HG03571 (cell line): ENCODE measurements at regions not wholly inside any gene's neighbourhood (a gene's known extent, or its start where the extent isn't known, plus 50 kb on each side); places are given as distances from the start of the nearest gene placed in this dataset.
"Not testable (repeated sequence)": the region's sequence is repeated elsewhere in the genome, so short reads cannot be mapped to it uniquely, and the experiment has no call there.

Experiments
- ATAC-seq: cut with Tn5 transposase; IDR thresholded peaks from one replicate; pipeline ENCODE4 v1.9.1; 2021; ENCODE audit not compliant: unreplicated experiment

DNA sequence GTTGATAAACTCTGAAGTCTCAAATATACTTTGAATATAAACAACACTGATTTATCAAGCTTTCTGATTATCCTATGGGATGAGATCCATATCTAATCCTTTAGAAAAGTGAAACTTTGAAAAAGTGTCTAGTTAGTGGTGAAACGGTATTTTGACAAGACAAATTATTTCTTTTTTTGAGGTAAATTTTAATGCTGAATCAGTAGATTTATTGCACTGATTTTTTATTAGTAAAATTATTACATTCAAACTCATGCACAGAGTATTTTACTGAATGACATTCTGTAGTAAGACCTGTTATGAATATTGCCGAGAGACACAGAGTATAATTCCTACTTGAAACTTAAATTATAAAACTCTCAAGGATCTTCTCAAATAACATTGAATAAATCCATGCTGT, 679.1 kb upstream of the SPRY2 start:
- ATAC-seq, result no peak

GRCh38 chr13:81018936-81019335, 678.0 kb upstream of the SPRY2 start:
- ATAC-seq, result no peak

GRCh38 chr13:81017513-81018152, 676.7 kb upstream of the SPRY2 start:
- ATAC-seq, result peak; percentile 61

DNA sequence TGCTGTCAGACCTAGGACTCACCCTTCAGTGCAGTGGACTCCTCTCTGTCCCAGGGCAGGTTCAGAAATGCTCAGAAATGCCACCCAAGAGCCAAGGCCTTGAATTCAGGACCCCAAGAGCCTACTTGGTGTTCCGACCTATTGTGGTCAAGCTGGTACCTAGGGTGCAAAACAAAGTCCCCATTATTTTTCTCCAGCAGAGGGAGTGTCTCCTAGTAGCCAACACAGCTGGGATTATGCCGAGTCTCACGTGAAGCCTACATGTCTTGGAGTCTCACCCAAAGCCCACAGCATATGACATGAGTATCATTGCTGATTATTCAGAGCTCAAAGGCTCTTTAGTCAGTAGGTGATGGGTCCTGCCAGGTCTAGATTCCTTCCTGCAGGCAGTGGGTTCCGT, 671.1 kb upstream of the SPRY2 start:
- ATAC-seq, result no peak

DNA sequence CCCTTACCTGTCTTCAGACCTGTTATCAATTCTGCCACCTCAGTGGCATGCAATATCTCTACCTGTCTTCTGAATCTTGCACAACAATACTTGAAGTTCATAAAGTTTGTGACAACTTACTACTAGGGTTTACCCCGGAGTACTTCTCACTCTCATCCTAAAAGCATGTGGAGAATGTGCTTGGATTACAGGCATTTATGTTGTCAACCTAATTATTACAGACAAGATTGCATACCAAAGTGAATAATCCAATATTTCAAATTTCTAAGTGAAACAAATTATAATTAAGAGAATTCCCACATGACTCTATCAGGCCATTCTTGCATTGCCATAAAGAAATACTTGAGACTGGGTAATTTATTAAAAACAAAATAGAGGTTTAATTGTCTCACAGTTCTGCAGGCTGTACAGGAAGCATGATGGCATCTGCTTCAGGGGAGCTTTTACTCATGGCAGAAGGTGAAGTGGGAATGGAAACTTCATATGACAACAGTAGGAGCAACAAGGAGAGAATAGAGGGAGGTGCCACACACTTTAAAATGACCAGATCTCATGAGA, 661.0 kb upstream of the SPRY2 start:
- no peak for ATAC-seq

DNA sequence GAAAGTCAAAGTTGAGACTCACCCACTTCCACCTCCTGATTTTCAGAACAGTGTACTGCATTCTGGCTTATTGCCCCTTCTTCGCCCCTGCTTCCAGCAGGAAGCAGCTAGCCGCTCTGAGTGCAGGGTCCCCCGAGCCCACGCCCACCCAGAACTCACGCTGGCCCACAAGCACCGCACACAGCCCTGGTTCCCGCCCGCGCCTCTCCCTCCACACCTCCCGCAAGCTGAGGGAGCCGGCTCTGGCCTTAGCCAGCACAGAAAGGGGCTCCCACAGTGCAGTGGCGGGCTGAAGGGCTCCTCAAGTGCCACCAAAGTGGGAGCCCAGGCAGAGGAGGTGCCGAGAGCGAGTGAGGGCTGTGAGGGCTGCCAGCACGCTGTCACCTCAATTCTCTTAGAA, 657.7 kb upstream of the SPRY2 start:
- ATAC-seq, result not testable (repeated sequence)

DNA sequence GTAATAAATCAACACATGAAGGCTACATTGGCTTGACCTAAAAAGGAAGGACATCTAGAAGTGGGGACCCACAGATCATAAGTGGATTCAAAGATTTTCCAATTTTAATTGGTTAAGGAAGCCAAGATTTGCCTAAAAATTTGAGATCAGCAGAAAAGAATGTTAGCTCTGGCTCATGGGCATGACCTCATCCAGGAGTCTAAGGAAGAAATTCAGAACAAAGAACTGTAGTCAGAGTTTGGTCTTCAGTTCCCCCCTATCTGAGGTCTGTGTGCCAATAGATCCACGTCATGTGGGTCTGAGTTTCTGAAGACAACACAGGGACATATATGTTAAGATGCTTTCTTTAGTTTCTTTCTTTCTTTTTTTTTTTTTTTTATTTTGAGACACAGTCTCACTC, 648.8 kb upstream of the SPRY2 start:
- no peak for ATAC-seq

- ATAC-seq, result no peak
These were observed 648.3 kb upstream of the SPRY2 start for GRCh38 chr13:80989241-80989640.

DNA sequence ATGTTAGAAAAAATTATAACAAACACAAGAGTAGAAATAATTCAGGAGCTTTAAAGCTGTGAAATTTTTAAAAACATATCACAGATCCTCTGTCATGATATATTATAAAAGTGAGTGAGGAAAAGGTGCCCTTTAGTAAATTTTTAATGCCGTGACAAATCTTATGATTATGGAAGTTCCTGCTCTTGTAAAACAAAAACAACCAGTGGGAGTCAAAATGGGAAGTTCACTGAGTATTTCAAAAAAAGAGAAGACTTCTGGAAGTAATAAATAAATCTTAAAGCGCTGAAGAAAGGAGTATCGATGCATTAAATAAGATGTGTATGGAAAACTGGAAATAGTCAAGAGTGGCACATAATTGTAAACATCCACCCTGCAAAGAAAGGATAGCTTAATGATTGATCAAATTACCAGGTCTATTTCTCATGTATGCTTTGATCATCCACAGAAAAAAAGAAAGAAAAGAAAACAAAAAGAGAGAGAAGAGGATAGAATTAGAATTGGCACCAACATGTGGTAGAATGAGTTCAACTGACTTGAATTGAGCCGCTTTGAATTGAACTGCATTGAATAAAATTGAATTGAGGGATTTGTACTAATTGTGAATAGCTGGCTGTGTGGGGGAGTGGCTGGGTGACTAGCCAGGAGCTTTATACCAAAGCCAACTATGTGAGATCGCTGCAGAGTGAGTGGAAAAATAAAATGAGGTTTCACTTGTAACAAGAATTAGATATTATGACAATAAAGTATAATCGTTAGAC, 647.6 kb upstream of the SPRY2 start:
- no peak for ATAC-seq

DNA sequence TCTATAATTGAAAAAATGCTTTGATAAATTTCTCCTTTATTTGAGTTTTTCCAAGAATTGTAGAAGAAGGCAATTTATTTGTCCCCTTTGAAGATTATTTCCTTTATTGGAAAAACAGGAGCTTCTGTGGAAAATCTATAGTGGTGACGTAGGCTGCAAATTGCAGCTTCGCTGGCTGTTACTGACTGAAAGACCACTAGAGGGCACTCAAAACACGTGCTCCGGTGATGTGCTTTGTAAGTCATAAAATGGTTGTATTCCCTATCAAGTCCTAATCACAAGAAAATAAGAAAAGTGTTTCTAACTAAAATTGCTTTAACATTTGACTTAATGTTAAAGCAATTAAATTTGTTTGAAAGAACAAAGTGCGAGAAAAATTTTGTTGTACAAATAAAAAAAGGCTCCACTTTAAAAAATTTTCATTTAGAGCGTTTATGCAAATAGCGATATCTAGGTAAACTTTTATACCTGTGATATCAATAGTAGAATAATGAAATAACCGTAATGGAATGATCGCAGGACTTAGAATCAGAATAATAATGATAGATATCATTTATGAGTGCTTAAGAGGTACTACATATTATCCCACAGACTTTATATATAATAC, 638.2 kb upstream of the SPRY2 start:
- ATAC-seq, result no peak

GRCh38 chr13:80977168-80977567, 636.2 kb upstream of the SPRY2 start:
- no peak for ATAC-seq

GRCh38 chr13:80975903-80976302, 635.0 kb upstream of the SPRY2 start:
- ATAC-seq, result no peak

DNA sequence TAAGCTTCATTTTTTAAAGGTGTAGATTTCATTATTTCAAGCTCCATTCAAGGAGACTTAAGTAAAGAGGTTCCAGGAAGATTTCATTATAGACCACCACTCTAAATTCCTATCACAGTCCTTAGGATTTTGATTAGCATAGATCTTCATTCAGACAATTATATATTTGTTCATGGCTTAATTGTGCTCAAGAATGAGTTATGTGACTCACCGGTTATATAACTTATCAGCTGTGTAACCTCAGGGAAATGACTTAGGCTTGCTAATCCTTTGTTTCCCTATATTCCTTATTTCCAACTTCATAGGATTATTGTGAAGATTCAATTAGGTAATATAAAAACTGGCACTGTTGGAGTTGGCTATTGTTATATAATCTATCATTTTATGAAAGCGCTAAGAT, 632.8 kb upstream of the SPRY2 start:
- ATAC-seq, result no peak

- ATAC-seq, result no peak
These were observed 632.0 kb upstream of the SPRY2 start for GRCh38 chr13:80972857-80973478.

- ATAC-seq, result no peak
These were observed 624.2 kb upstream of the SPRY2 start for GRCh38 chr13:80965097-80965496.

GRCh38 chr13:80962855-80963254, 621.9 kb upstream of the SPRY2 start:
- ATAC-seq, result no peak

DNA sequence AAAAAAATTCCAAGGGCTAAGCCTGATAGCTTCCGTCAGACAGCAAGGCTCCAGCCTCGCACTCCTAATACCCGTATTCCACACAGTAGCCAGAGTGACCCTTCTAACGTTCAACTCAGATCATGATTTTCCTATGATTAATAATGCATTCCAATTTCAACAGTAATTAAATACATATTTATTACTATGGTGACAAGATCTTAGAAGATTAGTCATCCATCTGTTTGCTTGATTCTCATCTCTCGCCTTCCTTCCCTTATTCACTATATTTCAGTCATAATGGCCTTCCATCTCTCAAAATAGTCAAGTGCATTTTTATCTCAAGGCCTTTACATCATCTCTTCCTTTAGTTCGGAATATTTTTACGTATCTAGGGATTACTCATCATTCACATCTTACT, 621.2 kb upstream of the SPRY2 start:
- no peak for ATAC-seq

GRCh38 chr13:80957019-80957655, 616.2 kb upstream of the SPRY2 start:
- no peak for ATAC-seq

DNA sequence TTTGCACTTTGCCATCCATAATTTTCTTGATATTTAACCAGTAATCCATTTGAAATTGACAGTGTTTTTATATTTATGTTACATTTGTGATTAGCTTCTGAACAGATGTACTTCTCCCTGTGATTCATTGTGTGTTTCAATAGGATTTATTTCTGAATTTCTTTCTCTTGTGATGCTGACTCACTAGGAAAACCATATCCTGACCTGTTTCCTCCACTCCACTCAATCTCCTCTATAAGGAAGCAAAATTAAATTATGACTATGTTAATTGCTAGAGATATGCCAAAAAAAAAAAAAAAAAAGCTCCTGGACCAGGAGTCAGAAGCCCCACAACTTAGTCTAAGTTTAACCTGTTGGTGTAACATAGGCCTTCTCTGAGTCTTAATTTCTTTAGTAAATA, 614.6 kb upstream of the SPRY2 start:
- ATAC-seq, result no peak

- no peak for ATAC-seq
These were observed 611.2 kb upstream of the SPRY2 start for GRCh38 chr13:80952158-80952557.
